Astrocyte (in vitro differentiated cells and primary cell): ENCODE measurements at regions not wholly inside any gene's neighbourhood (a gene's known extent, or its start where the extent isn't known, plus 50 kb on each side); places are given as distances from the start of the nearest gene placed in this dataset. TPM values are rescaled to one million over a fixed set of nuclear protein-coding genes. Genes with fewer than 3 reads are reported as not detected.
"Not testable (repeated sequence)": the region's sequence is repeated elsewhere in the genome, so short reads cannot be mapped to it uniquely, and the experiment has no call there.

Source experiments
- DNase-seq: peaks from one replicate; pipeline ENCODE4 v3.0.0-alpha.2; 2010; ENCODE audit warnings: low read depth
- FAIRE-seq: peaks from 2 replicates; lab custom pipeline; 2011; peaks lifted over from hg19 to GRCh38; lab: Jason Lieb, UNC
- H2AFZ ChIP-seq: 2 replicates; pipeline ENCODE4 v1.6.0; 2012; ENCODE audit warnings: low read depth, low read length, inconsistent platforms
- H3K27ac ChIP-seq: 2 replicates; pipeline ENCODE4 v1.5.1; 2011; ENCODE audit warnings: low read depth, low read length, inconsistent platforms
- H3K27me3 ChIP-seq: 2 replicates; pipeline ENCODE4 v1.6.0; 2011; ENCODE audit warnings: low read length, inconsistent platforms; ENCODE audit not compliant: insufficient read depth
- H3K36me3 ChIP-seq: 2 replicates; pipeline ENCODE4 v1.5.1; 2011; ENCODE audit warnings: low read length, inconsistent platforms; ENCODE audit not compliant: insufficient read depth
- H3K4me1 ChIP-seq: 2 replicates; pipeline ENCODE4 v1.5.1; 2011; ENCODE audit warnings: low read length, inconsistent platforms; ENCODE audit not compliant: insufficient read depth
- H3K4me2 ChIP-seq: 2 replicates; pipeline ENCODE4 v1.6.0; 2012; ENCODE audit warnings: low read length, inconsistent platforms
- H3K4me3 ChIP-seq: 2 replicates; pipeline ENCODE4 v1.5.1; 2011; ENCODE audit warnings: low read depth, mild to moderate bottlenecking, low read length, inconsistent platforms; ENCODE audit not compliant: insufficient read depth
- H3K79me2 ChIP-seq: 2 replicates; pipeline ENCODE4 v1.6.0; 2012; ENCODE audit warnings: mild to moderate bottlenecking, low read length, inconsistent platforms; ENCODE audit not compliant: insufficient read depth
- H3K9ac ChIP-seq: 2 replicates; pipeline ENCODE4 v1.6.0; 2012; ENCODE audit warnings: mild to moderate bottlenecking, low read length, inconsistent platforms
- H3K9me3 ChIP-seq: 2 replicates; pipeline ENCODE4 v1.5.1; 2012; ENCODE audit warnings: low read depth, mild to moderate bottlenecking, low read length, inconsistent platforms; ENCODE audit not compliant: insufficient read depth
- H4K20me1 ChIP-seq: 2 replicates; pipeline ENCODE4 v1.6.0; 2012; ENCODE audit warnings: low read length, inconsistent platforms; ENCODE audit not compliant: insufficient read depth
- H3K27ac Mint-ChIP-seq: one replicate; pipeline ENCODE4 v1.8.0; 2021; ENCODE audit warnings: mild to moderate bottlenecking, mixed read lengths; ENCODE audit not compliant: unreplicated experiment
- H3K27me3 Mint-ChIP-seq: one replicate; pipeline ENCODE4 v1.8.0; 2021; ENCODE audit warnings: low read depth, mixed read lengths; ENCODE audit not compliant: unreplicated experiment
- H3K36me3 Mint-ChIP-seq: one replicate; pipeline ENCODE4 v1.8.0; 2021; ENCODE audit warnings: low read depth, mixed read lengths; ENCODE audit not compliant: unreplicated experiment
- H3K4me1 Mint-ChIP-seq: one replicate; pipeline ENCODE4 v1.8.0; 2021; ENCODE audit warnings: low read depth, mixed read lengths; ENCODE audit not compliant: unreplicated experiment
- H3K4me3 Mint-ChIP-seq: one replicate; pipeline ENCODE4 v1.8.0; 2021; ENCODE audit warnings: mild to moderate bottlenecking, moderate library complexity, mixed read lengths; ENCODE audit not compliant: unreplicated experiment
- H3K9me3 Mint-ChIP-seq: one replicate; pipeline ENCODE4 v1.8.0; 2021; ENCODE audit warnings: mild to moderate bottlenecking, mixed read lengths; ENCODE audit not compliant: unreplicated experiment
- microRNA-seq: library from miRNA; unstranded; fragments of <30 nt; microRNA quantifications from one replicate; pipeline ENCODE4 v1.2.0, GENCODE V29; 2020

DNA sequence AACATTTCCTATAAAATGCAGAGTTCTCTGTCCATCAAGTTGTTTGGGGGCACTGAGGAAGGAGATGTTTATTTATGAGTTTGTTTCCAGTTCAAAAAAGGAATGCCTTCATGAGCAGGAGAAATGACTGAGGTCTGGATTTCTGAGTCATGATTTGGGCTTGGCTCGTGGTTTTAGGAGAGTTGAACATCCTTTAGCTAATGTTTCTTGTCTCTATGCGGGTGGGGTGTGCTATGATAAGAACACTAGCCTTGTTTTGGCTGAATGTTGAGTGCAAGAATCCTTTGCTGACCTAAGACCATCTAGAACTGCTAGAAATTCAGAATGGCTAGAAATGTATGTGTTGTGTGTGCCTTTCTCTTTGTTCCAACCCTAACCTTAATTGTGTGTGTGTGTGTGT, 59.1 kb upstream of the NBPF11 start:
- not testable (repeated sequence) for H3K4me2 ChIP-seq, H2AFZ ChIP-seq, H3K27ac ChIP-seq, H3K79me2 ChIP-seq, H3K4me3 ChIP-seq, H3K4me1 Mint-ChIP-seq, H4K20me1 ChIP-seq, H3K9me3 Mint-ChIP-seq, H3K27me3 ChIP-seq, H3K27me3 Mint-ChIP-seq, H3K27ac Mint-ChIP-seq, H3K9ac ChIP-seq, H3K36me3 ChIP-seq, DNase-seq, H3K36me3 Mint-ChIP-seq, H3K9me3 ChIP-seq, FAIRE-seq, H3K4me1 ChIP-seq, H3K4me3 Mint-ChIP-seq

GRCh38 chr1:148210624-148211023, 58.5 kb upstream of the NBPF11 start:
- FAIRE-seq, H3K27me3 ChIP-seq, H3K27ac ChIP-seq, H3K4me1 ChIP-seq, H3K4me3 Mint-ChIP-seq, H2AFZ ChIP-seq, H3K4me3 ChIP-seq, DNase-seq, H3K9me3 ChIP-seq, H3K27ac Mint-ChIP-seq, H3K9me3 Mint-ChIP-seq, H4K20me1 ChIP-seq, H3K4me2 ChIP-seq, H3K36me3 ChIP-seq, H3K79me2 ChIP-seq, H3K27me3 Mint-ChIP-seq, H3K4me1 Mint-ChIP-seq, H3K9ac ChIP-seq, H3K36me3 Mint-ChIP-seq: not testable (repeated sequence)

DNA sequence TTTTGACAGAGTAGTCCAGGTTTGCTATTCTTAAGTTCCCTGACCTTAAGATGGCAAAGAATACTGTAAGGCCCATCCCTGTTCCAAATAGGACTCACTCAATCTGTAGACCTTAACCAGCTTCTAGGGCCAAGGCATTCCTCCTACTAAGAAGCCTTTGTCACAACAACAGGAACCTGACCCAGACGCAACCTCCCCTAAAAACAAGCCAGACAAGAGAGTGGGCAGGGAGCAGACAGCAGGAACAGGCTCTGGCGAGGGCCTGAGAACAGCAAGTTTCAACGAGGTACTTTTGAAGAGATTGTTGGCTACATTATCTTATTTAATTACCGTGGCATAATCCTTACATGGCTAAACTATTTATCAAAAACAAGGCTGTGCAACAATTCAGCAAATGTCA, 58.1 kb upstream of the NBPF11 start:
- H2AFZ ChIP-seq, H3K4me1 ChIP-seq, H3K36me3 ChIP-seq, H3K4me2 ChIP-seq, H3K36me3 Mint-ChIP-seq, H3K79me2 ChIP-seq, DNase-seq, H4K20me1 ChIP-seq, H3K9ac ChIP-seq, H3K27ac Mint-ChIP-seq, H3K4me3 ChIP-seq, H3K27me3 ChIP-seq, H3K27ac ChIP-seq, H3K4me3 Mint-ChIP-seq, H3K9me3 Mint-ChIP-seq, H3K4me1 Mint-ChIP-seq, H3K27me3 Mint-ChIP-seq, H3K9me3 ChIP-seq, FAIRE-seq: not testable (repeated sequence)

DNA sequence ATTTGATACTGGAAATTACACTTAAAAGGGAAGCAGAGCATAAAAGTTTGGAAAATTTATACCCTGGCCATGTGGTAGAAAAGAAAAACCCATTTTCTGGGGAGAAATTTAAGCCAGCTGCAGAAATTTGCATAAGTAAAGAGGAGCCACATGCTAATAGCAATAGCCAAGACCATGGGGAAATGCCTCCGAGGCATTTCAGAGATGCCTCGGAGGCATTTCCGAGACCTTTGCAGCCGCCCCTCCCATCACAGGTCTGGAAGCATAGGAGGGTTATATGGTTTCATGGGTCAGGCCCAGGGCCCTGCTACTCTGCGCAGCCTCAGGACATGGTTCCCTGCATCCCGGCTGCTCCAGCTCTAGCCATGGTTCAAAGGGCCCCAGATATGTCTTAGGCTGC, 49.9 kb upstream of the NBPF11 start:
- not testable (repeated sequence) for H3K79me2 ChIP-seq, H3K9me3 Mint-ChIP-seq, H3K9ac ChIP-seq, H3K27me3 ChIP-seq, H3K9me3 ChIP-seq, FAIRE-seq, H2AFZ ChIP-seq, H3K4me3 ChIP-seq, H3K27ac ChIP-seq, H3K27me3 Mint-ChIP-seq, DNase-seq, H3K27ac Mint-ChIP-seq, H3K36me3 ChIP-seq, H3K4me3 Mint-ChIP-seq, H3K4me2 ChIP-seq, H3K4me1 ChIP-seq, H3K4me1 Mint-ChIP-seq, H4K20me1 ChIP-seq, H3K36me3 Mint-ChIP-seq

Small RNAs in the stretch of these regions (microRNA-seq; reads per million reads assigned to microRNA genes)
- gene MIR5087, result not detected
- gene MIR6077, result not detected
